RCC 7860 (cell line): ENCODE measurements at regions not wholly inside any gene's neighbourhood (a gene's known extent, or its start where the extent isn't known, plus 50 kb on each side); places are given as distances from the start of the nearest gene placed in this dataset.
"Not testable (repeated sequence)": the region's sequence is repeated elsewhere in the genome, so short reads cannot be mapped to it uniquely, and the experiment has no call there.

Experiments used
- DNase-seq: peaks from one replicate; pipeline ENCODE4 v3.0.0-alpha.2; 2015; ENCODE audit warnings: low spot score
- FAIRE-seq: peaks from 2 replicates; lab custom pipeline; 2012; peaks lifted over from hg19 to GRCh38; lab: Jason Lieb, UNC

DNA sequence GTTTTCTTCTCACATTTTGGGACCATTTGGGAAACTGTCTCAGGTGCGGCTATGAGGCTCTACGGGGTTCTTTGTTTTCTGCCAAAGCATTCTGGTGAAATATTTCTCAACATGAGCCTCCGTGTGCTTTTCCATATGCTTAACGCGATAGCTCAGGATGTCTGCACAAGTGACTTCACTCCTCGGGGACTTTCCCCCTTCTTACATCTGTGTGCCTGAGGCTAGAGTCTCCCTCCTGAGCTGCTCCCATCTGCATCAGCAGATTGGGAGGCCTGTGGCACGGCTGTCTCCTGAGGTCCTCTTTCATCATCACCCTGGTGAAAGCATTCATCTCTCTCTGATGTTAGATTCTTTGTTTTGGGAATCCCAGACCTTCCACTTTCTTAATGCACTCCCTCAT is 1190.9 kb downstream of the TYW1 start:
- DNase-seq (no peak), FAIRE-seq (no peak)

DNA sequence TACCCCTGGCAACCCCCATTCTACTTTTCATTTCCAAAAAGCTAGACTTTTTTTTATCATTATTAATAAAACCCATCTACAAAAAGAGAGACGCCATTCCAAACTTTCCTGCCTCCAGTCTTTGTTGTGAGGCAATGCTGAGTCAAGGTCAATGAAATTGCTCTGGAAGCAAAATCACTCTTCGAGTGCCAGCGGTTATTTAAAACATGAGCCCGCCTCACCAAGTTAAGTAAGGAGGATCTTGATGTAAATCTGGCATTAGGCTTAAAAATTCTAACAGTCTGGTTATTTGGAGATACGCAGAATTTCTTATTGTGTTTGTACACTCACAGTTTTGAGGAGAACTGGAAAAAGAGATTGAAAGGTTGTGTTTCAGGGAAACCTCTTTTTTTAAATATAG is 1196.3 kb downstream of the TYW1 start:
- FAIRE-seq (no peak), DNase-seq (no peak)

DNA sequence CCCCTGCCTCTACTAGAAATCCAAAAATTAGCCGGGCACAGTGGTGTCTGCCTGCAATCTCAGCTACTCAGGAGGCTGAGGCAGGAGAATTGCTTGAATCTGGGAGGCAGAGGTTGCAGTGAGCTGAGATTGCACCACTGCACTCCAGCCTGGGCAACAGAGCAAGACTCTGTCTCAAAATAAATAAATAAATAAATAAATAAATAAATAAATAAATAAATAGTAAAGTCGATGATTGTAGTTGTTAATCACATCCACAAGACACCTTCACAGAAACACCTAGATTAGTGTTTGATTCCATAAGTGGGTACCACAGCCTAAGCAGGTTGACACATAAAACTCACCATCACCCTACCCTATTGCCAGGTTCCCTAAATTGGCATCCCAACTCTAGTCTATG is 1199.0 kb downstream of the TYW1 start:
- not testable (repeated sequence) for FAIRE-seq, DNase-seq

DNA sequence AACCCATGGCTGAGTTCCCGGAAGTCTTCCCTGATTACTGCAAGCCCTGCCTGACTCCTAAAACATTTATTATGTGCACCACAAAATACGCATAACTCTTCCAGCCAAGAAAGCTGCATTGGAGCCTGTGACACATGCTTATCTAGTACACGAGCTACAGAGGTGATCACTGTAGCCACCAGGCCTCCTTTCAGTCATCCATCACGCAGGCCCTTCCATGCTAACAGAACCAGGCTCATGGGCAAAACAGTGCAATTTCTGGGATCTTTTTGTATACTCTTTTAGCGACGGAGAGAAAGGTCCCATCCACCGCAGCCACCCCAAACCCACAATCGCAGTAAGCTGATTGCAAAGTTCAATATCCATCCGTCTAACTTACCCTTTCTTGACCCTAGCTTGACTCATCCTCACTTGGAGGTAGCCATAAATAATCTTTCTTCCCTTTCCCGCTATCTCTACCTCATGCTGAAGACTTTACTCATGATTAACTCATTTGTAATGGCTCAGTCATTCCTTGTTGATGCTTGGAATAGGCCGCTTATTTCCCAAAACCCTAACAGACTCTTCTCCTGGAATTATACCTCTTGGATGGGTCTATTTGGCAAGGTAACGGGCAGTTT is 1203.5 kb downstream of the TYW1 start:
- FAIRE-seq (peak; percentile 89), DNase-seq (peak; percentile 65)

DNA sequence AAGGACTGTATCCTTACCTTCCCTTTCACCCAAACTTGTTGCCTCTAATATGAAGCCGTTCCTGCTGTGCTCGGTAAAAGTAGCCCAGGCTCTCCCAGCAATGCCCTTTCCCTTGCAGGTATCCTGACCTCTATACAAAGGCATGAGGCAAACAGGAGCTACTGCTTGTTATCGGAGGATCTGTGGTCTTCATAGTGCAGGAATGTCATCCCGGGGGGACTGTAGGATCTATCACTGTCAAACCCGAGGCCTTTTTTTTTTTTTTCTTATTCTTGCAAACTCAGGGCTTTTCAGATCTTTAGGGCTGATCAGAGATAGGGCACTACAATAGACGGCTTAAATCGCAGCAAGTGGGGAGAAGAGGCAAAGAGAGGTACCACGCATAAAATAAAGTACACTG is 1206.6 kb downstream of the TYW1 start:
- no peak for DNase-seq
- no peak for FAIRE-seq

DNA sequence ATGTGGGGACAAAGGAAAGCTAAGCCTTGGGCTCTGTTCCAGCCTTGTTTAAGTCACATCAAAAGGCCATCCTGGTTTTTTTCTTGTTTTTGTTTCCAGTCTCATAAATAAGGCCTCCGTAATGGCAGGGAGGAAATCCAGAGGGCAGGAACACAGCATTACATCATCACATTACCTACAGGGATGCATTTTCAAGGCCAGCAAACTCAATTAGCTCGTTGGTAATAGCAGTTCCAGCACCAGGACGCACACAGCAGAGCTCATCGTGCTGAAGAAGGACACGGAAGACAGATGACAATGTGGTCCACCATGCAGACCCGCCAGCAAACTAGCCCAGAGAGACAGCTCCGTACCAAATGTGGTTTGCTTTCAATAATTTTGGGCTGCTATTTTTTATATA is 1209.2 kb downstream of the TYW1 start:
- no peak for DNase-seq
- no peak for FAIRE-seq

DNA sequence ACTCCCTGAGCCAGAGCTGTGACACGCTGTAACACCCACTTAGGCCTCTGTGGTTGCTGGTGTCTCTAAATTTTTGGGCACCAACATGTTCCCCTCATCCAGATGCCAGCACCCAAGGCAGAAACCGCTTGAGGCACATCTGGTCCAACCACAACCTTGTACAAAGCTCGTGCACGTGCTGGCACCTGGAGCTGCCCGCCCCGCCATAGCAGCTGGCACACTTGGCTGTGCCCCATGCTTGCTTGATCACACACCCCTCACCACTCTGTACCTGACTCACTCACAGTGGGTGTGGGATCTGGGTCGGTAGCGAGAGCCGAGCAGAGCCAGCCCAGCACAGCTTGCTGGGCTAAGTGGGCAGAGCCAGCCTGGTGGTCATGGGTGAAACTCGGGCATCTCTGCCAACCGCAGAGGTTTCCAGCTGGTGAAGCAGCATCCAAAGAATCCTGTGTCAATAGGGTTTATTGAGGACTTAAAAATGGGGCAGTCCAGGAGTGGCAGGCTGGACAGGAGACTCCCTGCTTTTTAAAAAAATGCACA is 1210.4 kb downstream of the TYW1 start:
- DNase-seq (no peak), FAIRE-seq (no peak)

DNA sequence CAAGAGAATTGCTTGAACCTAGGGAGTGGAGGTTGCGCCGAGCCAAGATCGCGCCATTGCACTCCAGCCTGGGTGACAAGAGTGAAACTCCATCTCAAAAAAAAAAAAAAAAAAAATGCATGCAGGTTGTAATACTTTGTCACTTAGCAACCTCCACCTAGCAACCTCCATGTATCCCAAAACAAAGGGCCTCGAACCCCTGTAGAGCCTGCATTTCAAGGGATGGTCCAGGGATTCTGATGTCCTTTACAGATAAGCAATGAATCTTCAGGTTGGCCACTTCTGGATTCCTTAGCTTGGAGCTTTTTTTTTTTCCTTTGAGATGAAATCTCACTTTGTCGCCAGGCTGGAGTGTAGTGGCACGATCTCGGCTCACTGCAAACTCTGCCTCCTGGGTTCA is 1211.0 kb downstream of the TYW1 start:
- FAIRE-seq, result no peak
- no peak for DNase-seq

DNA sequence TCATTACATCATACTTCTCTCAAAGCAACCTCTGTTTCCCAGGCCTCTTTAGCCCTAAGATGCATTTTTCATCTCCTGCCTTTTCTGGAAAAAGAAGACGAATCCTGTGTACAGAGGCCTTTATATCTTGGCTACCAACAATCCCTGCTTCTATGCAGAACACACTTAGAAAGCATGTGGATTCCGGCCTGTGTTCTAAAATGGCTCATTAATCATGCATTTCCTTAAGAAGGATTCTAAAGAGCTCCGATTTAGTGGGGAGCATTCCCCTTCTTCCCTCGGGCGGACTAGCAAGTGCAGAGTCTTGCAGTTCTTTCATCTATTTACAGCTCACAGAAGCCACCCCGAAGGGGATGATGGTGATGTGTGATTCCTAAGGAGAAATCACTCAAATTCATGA is 1212.9 kb downstream of the TYW1 start:
- FAIRE-seq (no peak), DNase-seq (no peak)

DNA sequence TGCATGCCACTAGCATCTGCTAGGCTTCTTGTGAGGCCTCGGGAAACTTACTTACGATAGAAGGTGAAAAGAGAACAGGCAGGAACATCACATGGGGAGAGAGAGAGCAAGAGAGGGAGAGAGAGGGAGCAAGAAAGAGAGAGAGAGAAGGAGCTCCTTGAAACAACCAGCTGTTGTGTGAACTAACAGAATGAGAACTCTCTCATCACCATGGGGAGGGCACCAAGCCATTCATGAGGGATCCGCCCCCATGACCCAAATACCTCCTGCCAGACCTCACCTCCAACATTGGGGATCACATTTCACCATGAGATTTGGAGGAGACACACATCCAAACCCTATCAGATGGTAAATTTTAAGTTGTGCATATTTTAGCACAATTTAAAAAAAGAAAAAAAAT is 1217.2 kb downstream of the TYW1 start:
- FAIRE-seq (no peak), DNase-seq (no peak)

DNA sequence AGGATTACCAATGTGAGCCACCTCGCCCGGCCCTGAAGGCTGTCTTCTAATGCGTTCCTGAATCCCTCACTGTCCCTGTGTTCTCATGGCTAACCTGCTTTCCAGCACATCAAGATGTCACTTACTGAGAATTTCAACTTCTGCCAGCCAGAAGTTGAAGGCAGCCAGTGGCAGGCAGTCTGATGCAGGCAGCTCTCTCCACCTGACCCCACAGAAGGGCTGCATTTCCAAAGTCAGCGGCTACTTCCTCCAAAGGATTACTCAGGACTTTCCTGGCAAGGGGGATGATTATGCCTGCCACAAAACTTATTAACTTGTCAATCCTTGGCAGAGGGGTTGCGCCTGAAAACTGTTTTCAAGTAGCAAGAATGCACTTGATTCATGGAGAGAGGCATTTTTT is 1219.4 kb downstream of the TYW1 start:
- FAIRE-seq, result no peak
- DNase-seq, result no peak

DNA sequence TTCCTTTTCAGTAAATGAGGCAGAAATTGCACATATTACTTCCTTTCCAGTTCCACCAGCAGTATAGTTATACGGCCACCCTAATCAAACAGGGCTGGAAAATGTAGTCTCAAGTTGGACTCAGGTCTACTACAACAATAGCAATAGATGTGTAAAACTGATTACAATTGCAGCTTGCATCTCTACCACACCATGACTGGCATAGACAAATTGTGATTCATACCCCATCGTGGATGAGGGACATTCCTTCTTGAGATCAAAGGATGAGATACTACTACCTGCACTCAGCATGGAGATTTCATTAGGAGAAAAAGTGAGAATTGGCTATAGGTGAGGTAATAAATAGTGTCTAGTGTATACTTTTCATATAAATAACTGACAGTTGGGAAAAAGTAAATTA is 1220.8 kb downstream of the TYW1 start:
- DNase-seq, result no peak
- FAIRE-seq, result no peak

DNA sequence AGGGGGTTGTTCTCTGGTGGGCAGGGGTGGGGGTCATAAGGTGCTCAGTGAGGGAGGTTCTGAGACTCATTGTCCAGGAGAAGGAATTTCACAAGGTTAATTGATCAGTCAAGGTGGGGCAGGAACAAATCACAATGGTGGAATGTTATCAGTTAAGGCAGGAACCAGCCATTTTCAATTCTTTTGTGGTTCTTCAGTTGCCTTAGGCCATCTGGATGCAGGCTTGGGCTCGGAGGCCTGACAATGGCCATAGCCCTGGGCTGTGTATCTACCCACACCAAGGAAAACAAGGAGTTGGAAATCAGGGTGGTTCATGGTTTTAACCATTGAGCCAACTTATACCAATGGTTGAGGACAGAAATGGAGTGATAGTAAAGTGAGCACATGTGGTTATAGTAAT is 1221.8 kb downstream of the TYW1 start:
- FAIRE-seq (no peak), DNase-seq (no peak)

DNA sequence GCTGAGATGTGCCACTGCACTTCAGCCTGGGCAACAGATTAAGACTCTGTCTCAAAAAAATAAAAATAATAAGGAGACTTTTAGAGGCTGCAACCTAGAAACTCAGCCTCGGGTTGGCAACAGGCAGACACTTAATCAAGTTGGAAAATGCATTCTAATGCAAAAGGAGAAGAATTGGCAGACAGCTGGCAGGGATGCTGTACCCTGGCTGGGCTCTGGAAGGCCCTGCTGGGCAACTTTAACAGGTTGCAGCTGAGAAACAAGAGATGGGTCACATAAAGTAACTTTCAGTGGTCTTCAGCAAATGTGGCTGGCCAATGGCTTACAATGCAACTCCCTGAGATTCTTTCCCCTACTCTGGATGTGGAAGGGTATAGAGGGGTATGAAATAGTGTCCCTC is 1225.7 kb downstream of the TYW1 start:
- DNase-seq, result no peak
- FAIRE-seq, result no peak

DNA sequence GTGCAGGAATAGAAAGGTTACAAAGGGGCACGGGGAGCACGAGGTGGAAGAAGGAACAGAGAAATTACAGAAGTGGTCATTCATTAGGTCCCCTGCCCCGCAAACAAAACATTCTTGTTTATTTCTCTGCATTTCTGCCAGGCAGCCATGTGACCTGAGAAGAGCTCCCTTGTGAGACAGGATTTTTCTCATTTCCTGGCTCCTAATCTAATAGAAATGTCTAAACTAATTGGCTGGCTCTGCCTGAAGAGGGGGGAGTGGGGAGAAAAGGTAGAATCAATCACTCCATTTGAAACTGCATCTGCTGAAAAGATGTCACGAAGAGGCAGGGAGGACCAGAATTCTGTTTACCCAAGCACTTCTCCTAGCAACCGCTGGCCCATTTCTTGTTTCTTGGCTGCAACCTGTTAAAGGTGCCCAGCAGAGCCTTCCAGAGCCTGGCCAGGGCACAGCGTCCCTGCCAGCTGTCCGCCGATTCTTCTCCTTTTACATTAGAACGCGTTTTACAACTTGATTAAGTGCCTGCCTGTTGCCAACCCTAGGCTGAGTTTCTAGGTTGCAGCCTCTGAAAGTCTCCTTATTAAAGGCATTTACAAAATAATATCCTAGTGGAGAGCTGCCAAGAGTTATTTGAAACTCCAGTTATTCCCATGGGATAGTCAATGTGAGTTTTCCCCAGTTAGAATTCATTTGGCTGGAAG is 1227.6 kb downstream of the TYW1 start:
- DNase-seq, result no peak
- no peak for FAIRE-seq

DNA sequence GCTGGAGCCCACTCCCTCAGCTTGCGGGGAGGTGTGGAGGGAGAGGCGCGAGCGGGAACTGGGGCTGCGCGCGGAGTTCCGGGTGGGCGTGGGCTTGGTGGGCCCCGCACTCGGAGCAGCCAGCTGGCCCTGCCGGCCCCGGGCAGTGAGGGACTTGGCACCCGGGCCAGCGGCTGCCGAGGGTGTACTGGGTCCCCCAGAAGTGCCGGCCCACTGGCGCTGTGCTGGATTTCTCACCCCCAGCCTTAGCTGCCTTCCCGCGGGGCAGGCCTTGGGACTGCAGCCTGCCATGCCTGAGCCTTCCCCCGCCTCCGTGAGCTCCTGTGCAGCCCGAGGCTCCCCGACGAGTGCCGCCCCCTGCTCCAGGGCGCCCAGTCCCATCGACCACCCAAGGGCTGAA is 1234.4 kb downstream of the TYW1 start:
- FAIRE-seq, DNase-seq: not testable (repeated sequence)

DNA sequence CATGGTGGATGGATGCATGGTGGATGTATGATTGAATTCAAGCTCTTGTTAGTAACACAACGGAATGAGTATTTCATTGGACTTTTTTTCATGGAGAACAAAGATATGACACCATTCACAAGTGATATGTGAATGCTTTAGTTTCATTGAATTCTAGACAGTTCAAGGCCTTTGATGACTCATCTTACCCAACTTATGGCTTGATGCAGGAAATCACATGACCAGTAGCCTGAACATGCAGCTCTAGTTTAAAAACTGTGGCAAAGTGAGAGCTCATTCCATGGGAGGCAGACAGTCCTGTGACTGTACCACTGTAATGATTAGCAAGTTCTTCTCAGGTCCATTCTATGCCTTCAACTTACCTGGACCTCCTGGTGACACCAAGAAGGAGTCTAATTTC is 1239.3 kb downstream of the TYW1 start:
- FAIRE-seq (no peak), DNase-seq (no peak)

DNA sequence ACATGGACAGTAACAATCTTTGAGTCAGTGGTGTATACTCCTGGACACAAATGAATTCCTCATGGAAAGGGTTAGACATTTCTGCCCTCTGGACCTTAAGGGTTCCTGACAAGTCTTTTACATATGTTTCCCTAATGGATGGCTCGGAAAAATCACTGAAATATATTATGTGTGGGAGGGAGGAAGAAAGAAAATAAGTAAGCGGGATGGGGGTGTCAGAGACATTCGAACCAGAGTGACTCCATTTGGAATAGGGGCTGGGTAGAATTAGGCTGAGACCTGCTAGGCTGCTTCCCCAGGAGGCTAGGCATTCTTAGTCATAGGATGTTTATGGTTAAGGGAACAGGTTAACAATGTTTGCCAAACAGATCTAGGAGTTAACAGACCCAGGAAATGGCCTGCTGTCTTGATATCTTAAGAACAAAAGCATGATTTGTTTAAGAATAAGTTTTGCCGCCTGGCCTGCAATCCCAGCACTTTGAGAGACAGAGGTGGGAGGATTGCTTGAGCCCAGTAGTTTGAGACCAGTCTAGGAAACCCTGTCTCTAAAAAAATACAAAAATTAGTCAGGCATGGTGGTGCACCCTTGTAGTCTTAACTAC is 1241.7 kb downstream of the TYW1 start:
- FAIRE-seq (no peak), DNase-seq (no peak)

DNA sequence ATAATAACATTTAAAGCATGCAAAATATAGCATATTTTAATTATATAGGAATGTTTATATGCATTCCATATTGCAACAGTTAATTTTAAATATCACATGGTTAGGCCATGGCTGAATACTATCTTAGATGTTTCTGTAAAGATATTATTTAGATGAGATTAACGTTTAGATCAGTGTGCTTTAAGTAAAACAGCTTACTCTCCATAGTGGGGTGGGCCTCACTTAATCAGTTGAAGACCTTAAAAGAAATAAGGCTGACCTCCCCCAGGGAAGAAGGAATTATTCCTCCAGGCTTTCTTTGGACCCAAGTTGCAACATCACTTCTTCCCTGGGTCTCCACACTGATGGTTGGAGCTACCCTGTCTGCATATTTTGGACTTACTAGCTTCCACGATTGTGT is 1246.5 kb downstream of the TYW1 start:
- no peak for FAIRE-seq
- no peak for DNase-seq

DNA sequence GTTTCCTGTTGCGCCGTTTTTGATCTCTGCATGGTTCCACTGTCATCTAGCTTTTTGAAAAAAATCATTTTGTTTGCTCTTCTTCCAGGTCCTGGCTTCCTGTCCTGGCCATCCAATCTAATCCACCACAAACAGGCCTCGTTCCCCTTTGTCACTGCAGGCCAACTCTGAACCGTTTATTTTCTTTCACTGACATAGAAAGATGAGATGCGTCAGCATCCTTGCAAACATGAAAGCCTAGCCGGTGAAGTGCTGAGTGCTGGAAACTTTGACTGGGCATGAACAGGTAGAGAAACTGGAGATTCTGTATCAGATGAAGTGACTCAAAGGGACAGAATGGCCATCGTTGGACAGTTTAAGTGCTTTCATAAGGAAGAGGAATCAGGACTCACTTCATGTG is 1247.8 kb downstream of the TYW1 start:
- DNase-seq (no peak), FAIRE-seq (no peak)

DNA sequence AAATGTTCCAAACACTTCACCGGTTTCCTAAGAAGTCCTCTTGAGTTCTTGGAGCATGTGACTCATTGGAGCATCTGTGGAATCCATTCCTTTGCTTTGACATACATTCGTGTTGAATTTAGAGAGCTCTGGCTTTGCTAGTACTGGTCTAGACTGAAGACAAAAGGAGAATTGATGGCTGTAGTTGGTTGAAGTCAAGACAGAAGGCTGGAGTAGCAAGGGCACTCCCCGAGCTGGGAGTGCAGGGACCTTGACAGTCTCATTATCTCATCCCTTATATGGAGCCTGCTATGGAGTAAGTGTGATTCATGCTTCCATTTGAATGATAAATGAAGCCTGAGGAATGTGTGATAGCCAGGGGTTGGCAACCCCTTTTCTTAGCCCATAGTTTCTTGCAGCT is 1249.1 kb downstream of the TYW1 start:
- DNase-seq (peak; percentile 51), FAIRE-seq (peak; percentile 42)

DNA sequence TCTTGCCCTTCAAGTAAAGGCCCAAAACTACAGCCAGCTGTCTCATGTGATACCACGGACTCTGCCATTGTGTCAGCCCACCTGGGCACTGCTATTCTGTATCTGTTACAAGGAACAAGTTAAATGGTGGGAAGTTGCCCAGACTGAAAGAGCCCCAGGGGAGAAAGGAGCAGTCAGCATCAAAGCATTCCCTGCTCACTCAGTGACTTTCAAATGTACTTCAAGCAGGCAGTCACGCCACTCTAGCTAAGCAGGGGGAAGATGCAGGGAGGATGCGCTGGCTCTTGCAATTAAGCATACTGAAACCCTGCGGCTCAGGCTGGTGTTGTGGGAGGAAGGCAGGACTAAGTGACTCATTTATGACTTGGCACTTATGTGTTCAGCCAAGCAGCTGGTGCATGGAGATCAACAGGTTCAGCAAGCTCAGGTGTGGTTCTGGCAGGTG is 1249.6 kb downstream of the TYW1 start:
- peak; percentile 40 for FAIRE-seq
- peak; percentile 57 for DNase-seq
